HG03558 (cell line): ENCODE measurements at regions not wholly inside any gene's neighbourhood (a gene's known extent, or its start where the extent isn't known, plus 50 kb on each side); places are given as distances from the start of the nearest gene placed in this dataset.

Experiments used
- ATAC-seq: cut with Tn5 transposase; IDR thresholded peaks from one replicate; pipeline ENCODE4 v1.9.1; 2021; ENCODE audit warnings: moderate number of reproducible peaks; ENCODE audit not compliant: unreplicated experiment; ENCODE audit errors: extremely low read depth

DNA sequence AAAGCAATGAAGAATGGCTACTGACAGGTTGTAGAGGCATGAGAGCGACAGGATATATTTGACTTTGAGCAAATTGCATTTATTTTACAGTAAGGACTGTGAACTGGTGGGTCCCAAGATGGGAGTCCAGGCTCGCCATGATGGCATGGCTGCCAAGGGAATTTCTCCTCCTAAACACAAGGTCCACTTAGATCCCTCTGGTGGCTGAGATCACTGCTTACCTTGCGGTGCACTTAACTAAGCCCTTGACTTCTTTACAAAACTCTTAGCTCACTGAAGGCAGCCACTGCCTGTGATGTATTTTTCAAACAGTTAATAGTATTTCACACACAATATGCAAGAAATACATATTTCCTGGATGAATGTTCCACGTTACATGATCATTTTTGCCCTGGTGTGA lies 50.3 kb upstream of the SORBS2 start:
- ATAC-seq: no peak

DNA sequence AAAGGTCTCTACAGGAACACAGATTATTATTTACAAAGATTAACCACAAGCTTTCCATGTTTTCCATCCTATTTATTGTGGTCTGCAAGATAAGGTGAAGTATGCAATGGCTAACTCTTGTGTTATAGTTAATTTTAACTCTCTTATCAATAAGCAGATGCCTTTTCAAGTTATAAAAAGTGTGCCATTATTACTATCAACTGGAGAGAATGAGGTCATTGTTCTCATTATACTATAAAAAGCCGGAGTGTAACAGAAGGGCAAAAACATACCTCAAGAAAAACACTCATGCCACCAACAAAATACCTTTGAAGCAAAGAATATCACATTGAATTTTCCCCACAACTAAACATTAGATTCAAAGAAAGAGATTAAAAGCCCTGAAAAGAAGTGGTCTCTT lies 52.0 kb upstream of the SORBS2 start:
- ATAC-seq: no peak

DNA sequence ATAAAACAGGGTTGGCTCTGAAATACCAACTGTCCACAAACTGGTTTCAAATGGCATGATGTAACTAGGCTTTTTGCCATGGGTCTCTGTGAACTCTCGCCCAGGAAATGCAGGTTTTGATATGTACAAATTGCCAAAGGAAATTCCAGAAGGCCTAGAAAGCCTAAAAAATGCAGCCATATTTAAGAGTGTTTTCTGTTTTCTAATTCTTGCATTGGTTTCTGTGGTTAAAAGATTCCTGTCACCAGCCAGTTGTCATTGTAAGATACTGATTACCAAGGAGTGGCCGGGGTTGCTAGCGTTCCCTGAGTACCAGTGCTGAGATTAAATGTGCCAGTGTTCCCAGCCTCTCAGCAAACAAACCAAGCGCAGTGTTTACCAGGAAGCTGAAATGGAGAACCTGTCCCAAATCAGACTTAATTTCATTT lies 53.9 kb upstream of the SORBS2 start:
- ATAC-seq: no peak

DNA sequence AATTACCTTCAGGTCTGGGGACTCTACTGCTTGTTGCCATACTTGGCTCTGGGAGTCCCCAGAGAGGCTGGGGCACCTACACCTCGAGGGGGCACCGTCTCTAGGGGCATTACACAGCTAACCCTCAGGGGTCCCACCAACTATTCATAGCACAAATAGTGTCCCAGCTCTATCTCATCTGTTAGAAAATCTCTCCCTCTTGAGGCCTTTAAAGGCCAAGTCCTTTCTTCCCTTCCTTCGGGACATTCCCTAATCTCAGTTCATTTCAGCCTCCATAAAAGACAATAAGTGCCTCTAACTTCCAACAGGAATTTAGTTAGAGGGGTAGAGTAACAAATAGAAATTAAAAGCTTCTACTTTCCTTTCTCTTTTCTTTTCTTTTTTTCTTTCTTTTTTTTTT lies 55.8 kb upstream of the SORBS2 start:
- ATAC-seq: no peak

- no peak for ATAC-seq
These were observed 57.0 kb upstream of the SORBS2 start for GRCh38 chr4:185868983-185869382.

DNA sequence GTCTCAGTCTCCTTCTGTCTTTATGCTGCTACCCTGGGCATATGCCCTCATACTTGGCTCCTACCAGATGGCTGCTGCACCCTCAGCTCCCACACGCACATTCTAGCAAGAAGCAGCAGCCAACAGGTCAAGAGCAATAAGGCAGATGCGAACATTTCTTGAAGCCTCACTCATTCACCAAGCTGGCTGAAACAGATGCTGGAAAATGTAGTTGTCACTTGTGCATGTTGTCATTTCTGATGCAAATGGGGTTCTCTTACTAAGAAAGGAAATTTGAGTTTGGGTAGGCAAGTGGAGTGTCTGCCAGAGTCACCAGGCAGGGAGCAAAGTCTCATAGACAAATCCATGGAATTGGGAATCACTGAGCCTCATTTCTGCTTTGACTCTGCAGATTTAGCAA lies 57.4 kb upstream of the SORBS2 start:
- no peak for ATAC-seq

- no peak for ATAC-seq
These were observed 58.4 kb upstream of the SORBS2 start for GRCh38 chr4:185870366-185870765.

- ATAC-seq: no peak
These were observed 60.9 kb upstream of the SORBS2 start for GRCh38 chr4:185872747-185873380.

- ATAC-seq: no peak
These were observed 62.7 kb upstream of the SORBS2 start for GRCh38 chr4:185874516-185875230.

GRCh38 chr4:185875316-185875907 lies 63.4 kb upstream of the SORBS2 start:
- ATAC-seq: no peak

- no peak for ATAC-seq
These were observed 66.6 kb upstream of the SORBS2 start for GRCh38 chr4:185878633-185879032.

- ATAC-seq: no peak
These were observed 67.8 kb upstream of the SORBS2 start for GRCh38 chr4:185879666-185880312.

DNA sequence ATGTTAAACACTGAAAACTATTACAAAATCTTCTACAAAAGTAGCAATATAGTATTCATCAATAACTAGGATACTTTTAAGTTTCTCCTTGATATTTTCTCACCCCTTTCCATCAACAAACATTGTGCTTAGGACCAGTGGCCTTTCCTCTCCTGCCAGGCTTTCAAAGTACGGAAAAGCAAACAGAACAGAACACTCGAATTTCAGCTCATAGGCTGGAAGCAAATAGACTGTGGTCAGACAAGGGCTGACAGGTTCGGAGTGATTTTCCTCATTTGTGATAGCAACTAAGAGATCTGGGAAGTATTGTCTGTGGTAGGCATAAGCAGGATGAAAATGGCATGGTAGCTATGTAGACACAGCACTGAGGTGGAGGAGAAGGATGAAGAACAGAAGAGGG lies 68.6 kb upstream of the SORBS2 start:
- no peak for ATAC-seq

DNA sequence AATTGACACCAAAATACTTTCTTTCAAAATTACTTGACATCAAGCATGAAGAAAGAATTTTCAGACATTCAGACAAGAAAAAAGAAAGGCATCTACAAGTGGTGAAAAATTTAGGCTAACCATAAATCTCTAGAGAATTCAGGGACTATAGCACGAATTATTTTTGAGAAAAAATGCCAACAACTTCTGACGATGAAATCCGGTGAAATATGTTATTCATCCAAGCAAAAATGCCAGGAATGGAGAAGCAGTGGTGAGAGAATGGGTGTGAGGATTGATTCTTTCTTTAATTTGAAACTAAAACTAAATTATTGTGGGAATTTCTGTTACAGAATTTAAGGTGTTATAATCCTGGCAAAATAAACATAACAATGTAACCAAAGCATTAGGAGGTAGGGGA lies 69.4 kb upstream of the SORBS2 start:
- no peak for ATAC-seq

DNA sequence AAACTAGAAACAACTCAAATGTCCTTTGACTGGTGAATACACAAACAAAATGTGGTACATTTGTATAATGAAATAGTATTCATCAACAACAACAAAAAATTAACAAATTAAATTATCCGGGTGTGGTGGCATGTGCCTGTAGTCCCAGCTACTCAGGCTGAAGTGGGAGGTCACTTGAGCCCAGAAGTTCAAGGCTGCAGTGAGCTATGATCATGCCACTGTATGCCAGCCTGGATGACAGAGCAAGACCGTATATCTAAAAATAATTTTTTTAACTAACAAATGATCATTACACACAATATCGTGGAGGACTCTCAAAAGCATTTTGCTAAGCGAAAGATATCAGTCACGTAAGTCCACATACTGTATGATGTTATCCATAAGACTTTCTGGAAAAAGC lies 71.6 kb upstream of the SORBS2 start:
- no peak for ATAC-seq

DNA sequence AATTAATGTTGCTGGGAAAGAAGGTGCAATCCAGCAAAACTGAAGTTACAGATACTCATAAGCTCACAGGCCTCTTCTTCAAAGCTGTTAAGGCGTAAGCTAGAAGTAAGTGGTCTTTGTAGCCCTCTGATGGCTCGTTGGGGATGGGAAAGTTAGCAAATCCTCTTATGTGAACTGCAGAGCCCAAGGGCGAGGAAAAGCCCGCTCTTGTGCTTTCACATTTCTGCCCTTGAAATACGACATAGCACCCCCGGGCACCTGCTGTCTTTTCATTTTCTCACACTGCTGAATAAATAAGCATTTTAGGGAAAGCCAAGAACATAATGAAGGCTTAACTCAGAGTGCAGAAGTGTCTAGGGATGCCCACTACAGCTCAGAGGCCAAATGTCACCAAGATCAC lies 73.1 kb upstream of the SORBS2 start:
- no peak for ATAC-seq

DNA sequence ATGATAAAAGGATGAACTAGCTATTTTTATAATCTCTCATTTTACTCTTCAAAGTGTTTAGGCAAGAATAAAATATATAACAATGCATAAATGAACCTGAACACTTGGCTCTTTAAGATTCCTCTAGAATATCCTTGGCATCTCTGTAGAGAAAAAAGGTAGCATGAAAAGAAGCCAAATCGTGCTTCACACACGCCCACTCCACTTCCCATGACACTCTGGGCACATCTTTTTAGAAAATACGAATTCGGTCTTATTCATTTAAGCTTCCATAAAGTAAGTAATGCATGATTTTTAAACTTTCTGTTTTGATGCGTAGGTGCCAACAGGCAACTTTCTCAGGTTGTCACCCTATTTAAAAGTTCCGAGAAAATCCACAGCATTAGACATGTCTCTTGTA lies 73.6 kb upstream of the SORBS2 start:
- no peak for ATAC-seq

GRCh38 chr4:185886832-185887524 lies 75.0 kb upstream of the SORBS2 start:
- no peak for ATAC-seq

- ATAC-seq: no peak
These were observed 76.7 kb upstream of the SORBS2 start for GRCh38 chr4:185888676-185889075.

GRCh38 chr4:185889585-185889984 lies 77.6 kb upstream of the SORBS2 start:
- ATAC-seq: no peak

- no peak for ATAC-seq
These were observed 78.2 kb upstream of the SORBS2 start for GRCh38 chr4:185890196-185890595.
